ENCODE measurements at regions not wholly inside any gene's neighbourhood (a gene's known extent, or its start where the extent isn't known, plus 50 kb on each side); places are given as distances from the start of the nearest gene placed in this dataset.

- TF ChIP-seq, protein P1, sequence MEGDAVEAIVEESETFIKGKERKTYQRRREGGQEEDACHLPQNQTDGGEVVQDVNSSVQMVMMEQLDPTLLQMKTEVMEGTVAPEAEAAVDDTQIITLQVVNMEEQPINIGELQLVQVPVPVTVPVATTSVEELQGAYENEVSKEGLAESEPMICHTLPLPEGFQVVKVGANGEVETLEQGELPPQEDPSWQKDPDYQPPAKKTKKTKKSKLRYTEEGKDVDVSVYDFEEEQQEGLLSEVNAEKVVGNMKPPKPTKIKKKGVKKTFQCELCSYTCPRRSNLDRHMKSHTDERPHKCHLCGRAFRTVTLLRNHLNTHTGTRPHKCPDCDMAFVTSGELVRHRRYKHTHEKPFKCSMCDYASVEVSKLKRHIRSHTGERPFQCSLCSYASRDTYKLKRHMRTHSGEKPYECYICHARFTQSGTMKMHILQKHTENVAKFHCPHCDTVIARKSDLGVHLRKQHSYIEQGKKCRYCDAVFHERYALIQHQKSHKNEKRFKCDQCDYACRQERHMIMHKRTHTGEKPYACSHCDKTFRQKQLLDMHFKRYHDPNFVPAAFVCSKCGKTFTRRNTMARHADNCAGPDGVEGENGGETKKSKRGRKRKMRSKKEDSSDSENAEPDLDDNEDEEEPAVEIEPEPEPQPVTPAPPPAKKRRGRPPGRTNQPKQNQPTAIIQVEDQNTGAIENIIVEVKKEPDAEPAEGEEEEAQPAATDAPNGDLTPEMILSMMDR (IDR thresholded peaks at IDR 0.05; ENCODE audit: poor library complexity, severe bottlenecking): no peak
- TF ChIP-seq EZH2 (IDR thresholded peaks at IDR 0.05; ENCODE audit: borderline replicate concordance, insufficient read depth, low read length, poor library complexity, severe bottlenecking) (no peak), EP300 (conservative IDR thresholded peaks at IDR 0.05; ENCODE audit: poor library complexity, severe bottlenecking) (no peak), POLR2AphosphoS5 (IDR thresholded peaks at IDR 0.05) (no peak), SMC3 (conservative IDR thresholded peaks at IDR 0.05; ENCODE audit: poor library complexity) (no peak), RAD21 (conservative IDR thresholded peaks at IDR 0.05) (no peak), TAF1 (IDR thresholded peaks at IDR 0.05; ENCODE audit: low read depth) (no peak)
- TF ChIP-seq, protein P2, sequence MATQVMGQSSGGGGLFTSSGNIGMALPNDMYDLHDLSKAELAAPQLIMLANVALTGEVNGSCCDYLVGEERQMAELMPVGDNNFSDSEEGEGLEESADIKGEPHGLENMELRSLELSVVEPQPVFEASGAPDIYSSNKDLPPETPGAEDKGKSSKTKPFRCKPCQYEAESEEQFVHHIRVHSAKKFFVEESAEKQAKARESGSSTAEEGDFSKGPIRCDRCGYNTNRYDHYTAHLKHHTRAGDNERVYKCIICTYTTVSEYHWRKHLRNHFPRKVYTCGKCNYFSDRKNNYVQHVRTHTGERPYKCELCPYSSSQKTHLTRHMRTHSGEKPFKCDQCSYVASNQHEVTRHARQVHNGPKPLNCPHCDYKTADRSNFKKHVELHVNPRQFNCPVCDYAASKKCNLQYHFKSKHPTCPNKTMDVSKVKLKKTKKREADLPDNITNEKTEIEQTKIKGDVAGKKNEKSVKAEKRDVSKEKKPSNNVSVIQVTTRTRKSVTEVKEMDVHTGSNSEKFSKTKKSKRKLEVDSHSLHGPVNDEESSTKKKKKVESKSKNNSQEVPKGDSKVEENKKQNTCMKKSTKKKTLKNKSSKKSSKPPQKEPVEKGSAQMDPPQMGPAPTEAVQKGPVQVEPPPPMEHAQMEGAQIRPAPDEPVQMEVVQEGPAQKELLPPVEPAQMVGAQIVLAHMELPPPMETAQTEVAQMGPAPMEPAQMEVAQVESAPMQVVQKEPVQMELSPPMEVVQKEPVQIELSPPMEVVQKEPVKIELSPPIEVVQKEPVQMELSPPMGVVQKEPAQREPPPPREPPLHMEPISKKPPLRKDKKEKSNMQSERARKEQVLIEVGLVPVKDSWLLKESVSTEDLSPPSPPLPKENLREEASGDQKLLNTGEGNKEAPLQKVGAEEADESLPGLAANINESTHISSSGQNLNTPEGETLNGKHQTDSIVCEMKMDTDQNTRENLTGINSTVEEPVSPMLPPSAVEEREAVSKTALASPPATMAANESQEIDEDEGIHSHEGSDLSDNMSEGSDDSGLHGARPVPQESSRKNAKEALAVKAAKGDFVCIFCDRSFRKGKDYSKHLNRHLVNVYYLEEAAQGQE (IDR thresholded peaks at IDR 0.05; ENCODE audit: borderline replicate concordance): no peak
Measured at GRCh38 chr5:100644185-100644584, 109.0 kb downstream of the FAM174A start.
